Sigmoid colon (tissue), 4 donors: ENCODE measurements at regions not wholly inside any gene's neighbourhood (a gene's known extent, or its start where the extent isn't known, plus 50 kb on each side); places are given as distances from the start of the nearest gene placed in this dataset.

ENCODE experiments used
- EP300 ChIP-seq, 4 donors: sonication (generic); formaldehyde crosslinking; IDR thresholded peaks; one replicate each; pipeline ENCODE4 v1.6.1; 2017; ENCODE audit warnings: antibody characterized with exemption in 4 of 4
- POLR2A ChIP-seq, 2 donors: fragments of 450-650 bp; IDR thresholded peaks; one replicate each; pipeline ENCODE4 v1.6.1; 2016; ENCODE audit warnings: antibody characterized with exemption in 2 of 2, mild to moderate bottlenecking in 2 of 2, moderate library complexity in 2 of 2
- POLR2AphosphoS5 ChIP-seq, 4 donors: sonication (generic); formaldehyde crosslinking; IDR thresholded peaks; one replicate each; pipeline ENCODE4 v1.6.1; 2017; ENCODE audit warnings: antibody characterized with exemption in 4 of 4
- TF ChIP-seq, protein P1 (sequence below), 4 experiments: fragments of 450-650 bp in 3 of 4; fragments of 200-600 bp in 1 of 4; IDR thresholded peaks; one replicate each; pipeline ENCODE4 v1.5.1; 2016 to 2019; ENCODE audit warnings: antibody characterized with exemption in 4 of 4, mild to moderate bottlenecking in 3 of 4, moderate library complexity in 2 of 4

DNA sequence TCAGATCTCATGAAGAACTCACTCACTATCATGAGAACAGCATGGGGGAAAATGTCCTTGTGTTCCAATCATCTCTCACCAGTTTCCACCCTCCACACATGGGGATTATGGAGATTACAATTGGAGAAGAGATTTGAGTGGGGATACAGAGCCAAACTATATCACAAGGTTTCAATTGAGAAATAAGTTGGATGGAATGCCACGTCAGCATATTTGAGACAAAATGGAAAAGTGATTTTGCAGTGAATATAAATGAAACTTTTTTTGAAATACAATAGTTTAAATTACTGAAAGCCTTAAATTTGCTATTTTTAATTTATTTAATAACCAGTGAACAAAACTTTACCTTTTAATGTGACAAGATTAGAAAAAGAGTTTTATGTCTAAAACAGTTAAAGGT lies 494.1 kb downstream of the PRR32 start:
- TF ChIP-seq, protein P1, sequence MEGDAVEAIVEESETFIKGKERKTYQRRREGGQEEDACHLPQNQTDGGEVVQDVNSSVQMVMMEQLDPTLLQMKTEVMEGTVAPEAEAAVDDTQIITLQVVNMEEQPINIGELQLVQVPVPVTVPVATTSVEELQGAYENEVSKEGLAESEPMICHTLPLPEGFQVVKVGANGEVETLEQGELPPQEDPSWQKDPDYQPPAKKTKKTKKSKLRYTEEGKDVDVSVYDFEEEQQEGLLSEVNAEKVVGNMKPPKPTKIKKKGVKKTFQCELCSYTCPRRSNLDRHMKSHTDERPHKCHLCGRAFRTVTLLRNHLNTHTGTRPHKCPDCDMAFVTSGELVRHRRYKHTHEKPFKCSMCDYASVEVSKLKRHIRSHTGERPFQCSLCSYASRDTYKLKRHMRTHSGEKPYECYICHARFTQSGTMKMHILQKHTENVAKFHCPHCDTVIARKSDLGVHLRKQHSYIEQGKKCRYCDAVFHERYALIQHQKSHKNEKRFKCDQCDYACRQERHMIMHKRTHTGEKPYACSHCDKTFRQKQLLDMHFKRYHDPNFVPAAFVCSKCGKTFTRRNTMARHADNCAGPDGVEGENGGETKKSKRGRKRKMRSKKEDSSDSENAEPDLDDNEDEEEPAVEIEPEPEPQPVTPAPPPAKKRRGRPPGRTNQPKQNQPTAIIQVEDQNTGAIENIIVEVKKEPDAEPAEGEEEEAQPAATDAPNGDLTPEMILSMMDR (IDR thresholded peaks at IDR 0.05), result no peak
- TF ChIP-seq POLR2A (IDR thresholded peaks at IDR 0.05) (no peak), POLR2AphosphoS5 (IDR thresholded peaks at IDR 0.05) (no peak), EP300 (IDR thresholded peaks at IDR 0.05) (no peak)
